ENCODE measurements at regions not wholly inside any gene's neighbourhood (a gene's known extent, or its start where the extent isn't known, plus 50 kb on each side); places are given as distances from the start of the nearest gene placed in this dataset.

DNA sequence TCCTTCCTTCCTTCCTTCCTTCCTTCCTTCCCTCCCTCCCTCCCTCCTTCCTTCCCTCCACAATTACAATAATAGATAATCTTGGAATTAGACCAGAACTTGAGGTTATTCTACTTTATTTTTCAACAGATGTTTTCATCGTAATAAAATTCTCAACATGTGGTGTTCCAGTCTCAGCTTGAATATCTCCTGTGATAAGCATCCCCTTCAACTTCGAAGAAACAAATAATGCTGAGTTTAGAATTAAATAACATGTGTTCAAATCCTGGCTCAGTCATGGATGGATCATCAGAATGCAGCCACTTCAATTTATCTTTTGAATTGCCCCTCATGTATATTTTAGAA lies 91.4 kb upstream of the PAPPA start (continued):
- TF ChIP-seq, protein P1, sequence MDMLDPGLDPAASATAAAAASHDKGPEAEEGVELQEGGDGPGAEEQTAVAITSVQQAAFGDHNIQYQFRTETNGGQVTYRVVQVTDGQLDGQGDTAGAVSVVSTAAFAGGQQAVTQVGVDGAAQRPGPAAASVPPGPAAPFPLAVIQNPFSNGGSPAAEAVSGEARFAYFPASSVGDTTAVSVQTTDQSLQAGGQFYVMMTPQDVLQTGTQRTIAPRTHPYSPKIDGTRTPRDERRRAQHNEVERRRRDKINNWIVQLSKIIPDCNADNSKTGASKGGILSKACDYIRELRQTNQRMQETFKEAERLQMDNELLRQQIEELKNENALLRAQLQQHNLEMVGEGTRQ (IDR thresholded peaks at IDR 0.05; ENCODE audit: borderline replicate concordance, low read depth, low read length), result no peak
- TF ChIP-seq RCOR1 (IDR thresholded peaks at IDR 0.05; ENCODE audit: low read length), result no peak
- TF ChIP-seq RFX5 (IDR thresholded peaks at IDR 0.05; ENCODE audit: low read length), result no peak
- no peak for TF ChIP-seq GATA2 (CRISPR knock-in tag; IDR thresholded peaks at IDR 0.05)
- TF ChIP-seq YY1 (IDR thresholded peaks at IDR 0.05; ENCODE audit: low read depth), result no peak
- TF ChIP-seq FOXJ3 (CRISPR knock-in tag; IDR thresholded peaks at IDR 0.05), result no peak
- TF ChIP-seq, protein P2, sequence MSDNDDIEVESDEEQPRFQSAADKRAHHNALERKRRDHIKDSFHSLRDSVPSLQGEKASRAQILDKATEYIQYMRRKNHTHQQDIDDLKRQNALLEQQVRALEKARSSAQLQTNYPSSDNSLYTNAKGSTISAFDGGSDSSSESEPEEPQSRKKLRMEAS (IDR thresholded peaks at IDR 0.05; ENCODE audit: low read depth), result no peak

DNA sequence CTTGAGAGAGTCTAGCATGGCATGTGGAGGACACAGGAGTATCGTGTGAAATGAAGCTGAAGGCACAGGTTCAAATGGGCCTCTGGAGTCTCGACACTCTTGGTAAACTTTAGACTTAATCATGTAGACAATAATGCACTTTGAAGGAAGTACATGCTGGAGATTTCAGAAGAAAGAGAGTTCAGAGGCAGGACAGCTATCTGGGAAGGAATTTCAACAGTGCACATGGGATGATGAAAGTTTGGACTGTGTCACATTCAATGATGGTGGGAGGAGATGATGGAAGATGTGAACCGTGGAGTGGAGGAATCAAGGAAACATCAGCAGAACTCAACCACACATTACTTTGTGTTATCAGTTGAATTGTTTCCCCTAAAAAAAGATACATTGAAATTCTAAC lies 88.6 kb upstream of the PAPPA start:
- Histone ChIP-seq H3K9me2 (no peaks in the 10 kb centered on the region), H3K27me3 (ENCODE audit: insufficient read depth) (no peaks in the 10 kb centered on the region), H4K20me1 (ENCODE audit: insufficient read depth) (no peaks in the 10 kb centered on the region), H3K9me3 (no peaks in the 10 kb centered on the region), H3K9ac (no peak overlapping the region), H3K27ac (ENCODE audit: low read depth in 2 of 2, low read length in 1 of 2) (no peak overlapping the region), H3K4me3 (ENCODE audit: low read depth in 2 of 2, low read length in 1 of 2) (no peak overlapping the region), H3K4me2 (no peak overlapping the region), H3K4me1 (ENCODE audit: control insufficient read depth in 1 of 2, insufficient read depth in 2 of 2, low read depth in 1 of 2, low read length in 1 of 2) (no peaks in the 10 kb centered on the region), H3F3A (replicated peaks; ENCODE audit: insufficient read depth) (no peaks in the 10 kb centered on the region), H3K79me2 (ENCODE audit: insufficient read depth) (no peaks in the 10 kb centered on the region), H2AFZ (ENCODE audit: low read depth) (no peak overlapping the region), H3K36me3 (replicated peaks in 1 of 2; ENCODE audit: control insufficient read depth in 1 of 2, insufficient read depth in 2 of 2, low read length in 1 of 2) (no peaks in the 10 kb centered on the region)
- ChIA-PET CTCF (no interaction called here), POLR2A (no interaction called here)
- WGBS (ENCODE audit: low lambda C conversion rate), result 57% methylated on average over 3 of the region's 3 CpGs
- no peak for DNase-seq
- TF ChIP-seq SMC3 (IDR thresholded peaks at IDR 0.05; ENCODE audit: low read depth, low read length) (no peak), TEAD4 (IDR thresholded peaks at IDR 0.05; ENCODE audit: borderline replicate concordance, insufficient read depth) (no peak), FOSL2 (IDR thresholded peaks at IDR 0.05; ENCODE audit: borderline replicate concordance, low read depth) (no peak), TCF12 (IDR thresholded peaks at IDR 0.05) (no peak), RAD21 (IDR thresholded peaks at IDR 0.05; ENCODE audit: low read length) (no peak), MEF2A (IDR thresholded peaks at IDR 0.05; ENCODE audit: borderline replicate concordance, low read depth) (no peak)
- TF ChIP-seq, protein P2 (IDR thresholded peaks at IDR 0.05; ENCODE audit: low read depth), result no peak

DNA sequence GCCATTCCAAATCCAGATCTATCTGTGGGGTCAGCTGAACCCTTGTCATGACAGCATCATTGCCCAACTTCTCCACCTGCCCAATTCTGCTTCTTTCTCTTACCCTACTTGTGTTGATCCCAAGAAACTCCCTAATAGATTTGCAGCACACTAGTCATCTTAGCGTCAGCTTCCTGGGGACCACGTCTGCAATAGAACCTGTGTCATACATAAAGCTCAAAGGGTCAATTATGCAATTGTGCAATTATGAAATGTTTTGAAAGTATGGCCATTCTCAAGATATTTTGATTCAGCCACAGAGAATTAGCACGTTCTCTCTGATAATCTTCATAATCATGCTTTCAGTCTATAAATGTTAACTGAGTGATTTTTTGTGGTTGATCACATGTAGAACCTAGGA lies 87.4 kb upstream of the PAPPA start:
- 88% methylated on average over 3 of the region's 3 CpGs for WGBS (ENCODE audit: low lambda C conversion rate)
- H2AFZ ChIP-seq (ENCODE audit: low read depth), result no peak overlapping the region
- H3K9me2 ChIP-seq, result no peaks in the 10 kb centered on the region
- no peak overlapping the region for H3K9ac ChIP-seq
- no peak overlapping the region for H3K27ac ChIP-seq (ENCODE audit: low read depth in 2 of 2, low read length in 1 of 2)
- no peaks in the 10 kb centered on the region for H3K9me3 ChIP-seq
- POLR2A ChIA-PET, result no interaction called here
- no peaks in the 10 kb centered on the region for H4K20me1 ChIP-seq (ENCODE audit: insufficient read depth)
- no peaks in the 10 kb centered on the region for H3K79me2 ChIP-seq (ENCODE audit: insufficient read depth)
- H3K4me3 ChIP-seq (ENCODE audit: low read depth in 2 of 2, low read length in 1 of 2), result no peak overlapping the region
- no peaks in the 10 kb centered on the region for H3K27me3 ChIP-seq (ENCODE audit: insufficient read depth)
- H3F3A ChIP-seq (replicated peaks; ENCODE audit: insufficient read depth), result no peaks in the 10 kb centered on the region
- TF ChIP-seq RCOR1 (IDR thresholded peaks at IDR 0.05; ENCODE audit: low read length), result no peak
- CTCF ChIA-PET, result no interaction called here
- no peaks in the 10 kb centered on the region for H3K36me3 ChIP-seq (replicated peaks in 1 of 2; ENCODE audit: control insufficient read depth in 1 of 2, insufficient read depth in 2 of 2, low read length in 1 of 2)
- no peak overlapping the region for H3K4me2 ChIP-seq
- no peak for DNase-seq
- H3K4me1 ChIP-seq (ENCODE audit: control insufficient read depth in 1 of 2, insufficient read depth in 2 of 2, low read depth in 1 of 2, low read length in 1 of 2), result no peaks in the 10 kb centered on the region

All from SK-N-SH (cell line).